GM19023 (cell line): ENCODE measurements at regions not wholly inside any gene's neighbourhood (a gene's known extent, or its start where the extent isn't known, plus 50 kb on each side); places are given as distances from the start of the nearest gene placed in this dataset.

Experiments
- ATAC-seq: cut with Tn5 transposase; IDR thresholded peaks from one replicate; pipeline ENCODE4 v1.9.1; 2021; ENCODE audit warnings: mild to moderate bottlenecking, moderate library complexity; ENCODE audit not compliant: unreplicated experiment

- no peak for ATAC-seq
These were observed 399.8 kb downstream of the TXNL1 start for GRCh38 chr18:56238576-56238975.

GRCh38 chr18:56235481-56236013 is 402.8 kb downstream of the TXNL1 start:
- ATAC-seq = peak; percentile 67

GRCh38 chr18:56235071-56235470 is 403.3 kb downstream of the TXNL1 start:
- peak; percentile 19 for ATAC-seq

- ATAC-seq = no peak
These were observed 404.8 kb downstream of the TXNL1 start for GRCh38 chr18:56233595-56233994.

- no peak for ATAC-seq
These were observed 412.4 kb downstream of the TXNL1 start for GRCh38 chr18:56226025-56226424.

- ATAC-seq = no peak
These were observed 413.5 kb downstream of the TXNL1 start for GRCh38 chr18:56224669-56225561.

- ATAC-seq = no peak
These were observed 417.0 kb downstream of the TXNL1 start for GRCh38 chr18:56221195-56222065.

GRCh38 chr18:56217406-56217805 is 421.0 kb downstream of the TXNL1 start:
- no peak for ATAC-seq

GRCh38 chr18:56214706-56215105 is 423.7 kb downstream of the TXNL1 start:
- no peak for ATAC-seq

GRCh38 chr18:56210520-56210919 is 427.9 kb downstream of the TXNL1 start:
- ATAC-seq = no peak

GRCh38 chr18:56207989-56208388 is 430.4 kb downstream of the TXNL1 start:
- no peak for ATAC-seq

- ATAC-seq = no peak
These were observed 434.3 kb downstream of the TXNL1 start for GRCh38 chr18:56204052-56204451.

GRCh38 chr18:56202678-56203077 is 435.7 kb downstream of the TXNL1 start:
- no peak for ATAC-seq

GRCh38 chr18:56200381-56200911 is 437.9 kb downstream of the TXNL1 start:
- no peak for ATAC-seq

GRCh38 chr18:56199580-56200330 is 438.6 kb downstream of the TXNL1 start:
- no peak for ATAC-seq

- ATAC-seq = no peak
These were observed 441.0 kb downstream of the TXNL1 start for GRCh38 chr18:56197241-56197859.

- ATAC-seq = no peak
These were observed 441.7 kb downstream of the TXNL1 start for GRCh38 chr18:56196495-56197225.

GRCh38 chr18:56191334-56191733 is 447.1 kb downstream of the TXNL1 start:
- no peak for ATAC-seq

GRCh38 chr18:56189615-56190014 is 448.8 kb downstream of the TXNL1 start:
- ATAC-seq = no peak
